ENCODE measurements at regions not wholly inside any gene's neighbourhood (a gene's known extent, or its start where the extent isn't known, plus 50 kb on each side); places are given as distances from the start of the nearest gene placed in this dataset.
"Not testable (repeated sequence)": the region's sequence is repeated elsewhere in the genome, so short reads cannot be mapped to it uniquely, and the experiment has no call there.

GRCh38 chr5:100708645-100709171 lies 173.5 kb downstream of the FAM174A start:
- no peaks in the 10 kb centered on the region for H3K36me3 ChIP-seq (ENCODE audit: control insufficient read depth, insufficient read depth, low read length)
- no peak; the same call in 1 of the 2 replicates for ATAC-seq
- no peak for DNase-seq (ENCODE audit: low read depth, low spot score)
- TF ChIP-seq CTCF (IDR thresholded peaks at IDR 0.05), result no peak
- TF ChIP-seq SIN3A (IDR thresholded peaks at IDR 0.05; ENCODE audit: borderline replicate concordance, insufficient read depth, low read depth, low read length), result no peak
- TF ChIP-seq REST (IDR thresholded peaks at IDR 0.05; ENCODE audit: insufficient read depth in 1 of 2, low read depth in 2 of 2, low read length in 1 of 2), result no peak
- TF ChIP-seq POLR2AphosphoS5 (IDR thresholded peaks at IDR 0.05; ENCODE audit: low read depth, low read length), result no peak
- no peak for TF ChIP-seq TCF7L2 (IDR thresholded peaks at IDR 0.05; ENCODE audit: low read depth, low read length)
- H3K4me3 ChIP-seq (ENCODE audit: low read depth in 2 of 2, low read length in 2 of 2), result no peak overlapping the region
- in situ Hi-C loops (cut with HindIII; ENCODE audit: low pct_unique_long_range_greater_than_20kb, low sequenced_read_pairs), result no loop called here
- H3K4me1 ChIP-seq (ENCODE audit: control insufficient read depth, insufficient read depth, low read length), result no peaks in the 10 kb centered on the region
- POLR2A ChIA-PET, result no interaction called here
- no peaks in the 10 kb centered on the region for H3K9me3 ChIP-seq (ENCODE audit: control insufficient read depth, insufficient read depth, low read depth, low read length)
- BruUV-seq (replicated peaks), result no TSS peak
- intact Hi-C loops (cut with micrococcal nuclease; ENCODE audit: unreplicated experiment), result no loop called here
- H3K27me3 ChIP-seq (ENCODE audit: control insufficient read depth, insufficient read depth, low read length), result no peaks in the 10 kb centered on the region
- H3K27ac ChIP-seq (ENCODE audit: low read length), result no peak overlapping the region
- CTCF ChIA-PET, result no interaction called here

DNA sequence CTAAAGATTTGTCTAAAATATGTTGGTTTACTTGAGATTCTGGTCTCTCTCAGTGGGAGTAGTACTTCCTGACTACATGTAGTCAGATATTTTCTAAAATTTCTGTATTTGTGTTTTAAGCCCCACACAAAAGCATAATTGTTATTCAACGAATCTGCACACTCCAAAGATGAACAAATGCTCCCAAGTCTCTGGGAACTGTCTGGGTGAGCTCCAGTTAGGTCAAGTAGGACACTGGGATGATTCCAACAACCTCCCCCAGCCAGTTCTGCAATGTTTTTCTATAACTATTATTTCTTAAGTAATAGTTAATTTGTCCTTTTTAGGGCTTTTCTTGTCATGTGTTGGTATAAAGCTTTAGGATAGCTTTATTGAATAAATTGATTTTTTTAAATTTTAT lies 174.6 kb downstream of the FAM174A start:
- in situ Hi-C loops (cut with HindIII; ENCODE audit: low pct_unique_long_range_greater_than_20kb, low sequenced_read_pairs), result no loop called here
- ChIA-PET POLR2A (no interaction called here), CTCF (no interaction called here)
- TF ChIP-seq REST (IDR thresholded peaks at IDR 0.05; ENCODE audit: insufficient read depth in 1 of 2, low read depth in 2 of 2, low read length in 1 of 2), result no peak
- no peaks in the 10 kb centered on the region for H3K36me3 ChIP-seq (ENCODE audit: control insufficient read depth, insufficient read depth, low read length)
- H3K27ac ChIP-seq (ENCODE audit: low read length), result no peak overlapping the region
- no peaks in the 10 kb centered on the region for H3K4me1 ChIP-seq (ENCODE audit: control insufficient read depth, insufficient read depth, low read length)
- ATAC-seq (no peak), DNase-seq (ENCODE audit: low read depth, low spot score) (no peak)
- H3K4me3 ChIP-seq (ENCODE audit: low read depth in 2 of 2, low read length in 2 of 2), result no peak overlapping the region
- BruUV-seq (replicated peaks), result no TSS peak
- intact Hi-C loops (cut with micrococcal nuclease; ENCODE audit: unreplicated experiment), result no loop called here
- H3K27me3 ChIP-seq (ENCODE audit: control insufficient read depth, insufficient read depth, low read length), result no peaks in the 10 kb centered on the region
- no peaks in the 10 kb centered on the region for H3K9me3 ChIP-seq (ENCODE audit: control insufficient read depth, insufficient read depth, low read depth, low read length)

DNA sequence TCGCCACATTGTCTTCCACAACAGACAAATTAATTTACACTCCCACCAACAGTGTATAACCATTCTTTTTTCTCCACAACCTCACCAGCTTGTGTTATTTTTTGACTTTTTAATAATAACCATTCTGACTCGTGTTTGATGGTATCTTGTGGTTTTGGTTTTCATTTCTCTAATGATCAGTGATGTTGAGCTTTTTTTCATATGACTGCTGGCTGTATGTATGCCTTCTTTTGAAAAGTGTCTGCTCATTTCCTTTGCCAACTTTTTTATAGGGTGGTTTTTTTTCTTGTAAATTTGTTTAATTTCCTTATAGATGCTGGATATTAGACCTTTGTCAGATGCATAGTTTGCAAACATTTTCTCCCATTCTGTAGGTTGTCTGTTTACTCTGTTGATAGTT lies 179.6 kb downstream of the FAM174A start:
- POLR2A ChIA-PET, result not testable (repeated sequence)

More for the DNA sequence above, 179.6 kb downstream of the FAM174A start:
- H3K36me3 ChIP-seq (ENCODE audit: control insufficient read depth, insufficient read depth, low read length); ATAC-seq; intact Hi-C loops (cut with micrococcal nuclease; ENCODE audit: unreplicated experiment); H3K4me1 ChIP-seq (ENCODE audit: control insufficient read depth, insufficient read depth, low read length); DNase-seq (ENCODE audit: low read depth, low spot score); CTCF ChIA-PET; H3K9me3 ChIP-seq (ENCODE audit: control insufficient read depth, insufficient read depth, low read depth, low read length); in situ Hi-C loops (cut with HindIII; ENCODE audit: low pct_unique_long_range_greater_than_20kb, low sequenced_read_pairs); H3K27me3 ChIP-seq (ENCODE audit: control insufficient read depth, insufficient read depth, low read length); H3K4me3 ChIP-seq (ENCODE audit: low read depth in 2 of 2, low read length in 2 of 2); BruUV-seq (replicated peaks); H3K27ac ChIP-seq (ENCODE audit: low read length): not testable (repeated sequence)
